Lower lobe of right lung (tissue), 2 donors: ENCODE measurements at regions not wholly inside any gene's neighbourhood (a gene's known extent, or its start where the extent isn't known, plus 50 kb on each side); places are given as distances from the start of the nearest gene placed in this dataset.

Experiments used
- ATAC-seq, 2 donors: fragments of 200-7000 bp; cut with Tn5 transposase; one replicate each; pipeline ENCODE4 v1.9.1; 2020 to 2022; ENCODE audit warnings: mild to moderate bottlenecking in 2 of 2, moderate library complexity in 2 of 2
- DNase-seq: peaks from one replicate; pipeline ENCODE4 v3.0.0-alpha.2; 2020
- H3K27ac ChIP-seq: fragments of 200-600 bp; one replicate; pipeline ENCODE4 v1.8.0; 2022
- H3K27me3 ChIP-seq: fragments of 200-600 bp; one replicate; pipeline ENCODE4 v1.8.0; 2022; ENCODE audit warnings: low read depth
- H3K36me3 ChIP-seq: fragments of 200-600 bp; one replicate; pipeline ENCODE4 v1.8.0; 2022; ENCODE audit warnings: mild to moderate bottlenecking
- H3K4me1 ChIP-seq: fragments of 200-600 bp; one replicate; pipeline ENCODE4 v1.8.0; 2022
- H3K4me3 ChIP-seq: fragments of 200-600 bp; one replicate; pipeline ENCODE4 v1.8.0; 2022; ENCODE audit warnings: mild to moderate bottlenecking
- H3K9me3 ChIP-seq: fragments of 200-600 bp; one replicate; pipeline ENCODE4 v1.8.0; 2022
- CTCF ChIP-seq: fragments of 200-600 bp; IDR thresholded peaks from one replicate; pipeline ENCODE4 v1.8.0; 2022; ENCODE audit warnings: antibody characterized with exemption, mild to moderate bottlenecking
- intact Hi-C: fragments of 100-400 bp; cut with DNase I; formaldehyde crosslinking; loops from one replicate; pipeline ENCODE4 v1.11.0; 2022
- donor health status: DM: no; HTN: yes; CAD: no; lungs with severe emphysema.

- no peak for TF ChIP-seq CTCF
- Histone ChIP-seq H3K27me3 (no peaks in the 10 kb centered on the region), H3K27ac (no peak overlapping the region), H3K36me3 (no peaks in the 10 kb centered on the region), H3K9me3 (peaks cover 5% of the 10 kb centered on the region), H3K4me3 (no peak overlapping the region), H3K4me1 (no peaks in the 10 kb centered on the region)
- no peak for DNase-seq
- ATAC-seq = peak in 1 of 2 donors; percentile 17
- intact Hi-C loops = no loop called here
These were observed 61.5 kb downstream of the RPUSD4 start for GRCh38 chr11:126149759-126150625.

- Histone ChIP-seq H3K27ac (no peak overlapping the region), H3K4me3 (no peak overlapping the region), H3K4me1 (no peaks in the 10 kb centered on the region), H3K27me3 (no peaks in the 10 kb centered on the region), H3K36me3 (no peaks in the 10 kb centered on the region), H3K9me3 (peaks cover 5% of the 10 kb centered on the region)
- no peak for TF ChIP-seq CTCF
- intact Hi-C loops = no loop called here
- no peak for ATAC-seq
- DNase-seq = no peak
These were observed 63.1 kb downstream of the RPUSD4 start for GRCh38 chr11:126148317-126148716.

GRCh38 chr11:126147208-126148111 is 64.0 kb downstream of the RPUSD4 start:
- intact Hi-C loops = no loop called here
- no peak for TF ChIP-seq CTCF
- Histone ChIP-seq H3K9me3 (peaks cover 5% of the 10 kb centered on the region), H3K4me1 (no peaks in the 10 kb centered on the region), H3K4me3 (no peak overlapping the region), H3K27ac (no peak overlapping the region), H3K36me3 (no peaks in the 10 kb centered on the region), H3K27me3 (no peaks in the 10 kb centered on the region)
- DNase-seq = no peak
- peak; percentile 25 to 27 for ATAC-seq

GRCh38 chr11:126146454-126147192 is 64.8 kb downstream of the RPUSD4 start:
- intact Hi-C loops = no loop called here
- no peak for DNase-seq
- peak; percentile 10 to 31 for ATAC-seq

More at GRCh38 chr11:126146454-126147192, 64.8 kb downstream of the RPUSD4 start:
- Histone ChIP-seq H3K4me1 (no peaks in the 10 kb centered on the region), H3K4me3 (no peak overlapping the region), H3K27me3 (no peaks in the 10 kb centered on the region), H3K27ac (no peak overlapping the region), H3K9me3 (no peaks in the 10 kb centered on the region), H3K36me3 (no peaks in the 10 kb centered on the region)
- TF ChIP-seq CTCF = no peak
